HG02981 (cell line): ENCODE measurements at regions not wholly inside any gene's neighbourhood (a gene's known extent, or its start where the extent isn't known, plus 50 kb on each side); places are given as distances from the start of the nearest gene placed in this dataset.

Experiments used
- ATAC-seq: cut with Tn5 transposase; IDR thresholded peaks from one replicate; pipeline ENCODE4 v1.9.1; 2021; ENCODE audit warnings: mild to moderate bottlenecking, moderate library complexity; ENCODE audit not compliant: unreplicated experiment

DNA sequence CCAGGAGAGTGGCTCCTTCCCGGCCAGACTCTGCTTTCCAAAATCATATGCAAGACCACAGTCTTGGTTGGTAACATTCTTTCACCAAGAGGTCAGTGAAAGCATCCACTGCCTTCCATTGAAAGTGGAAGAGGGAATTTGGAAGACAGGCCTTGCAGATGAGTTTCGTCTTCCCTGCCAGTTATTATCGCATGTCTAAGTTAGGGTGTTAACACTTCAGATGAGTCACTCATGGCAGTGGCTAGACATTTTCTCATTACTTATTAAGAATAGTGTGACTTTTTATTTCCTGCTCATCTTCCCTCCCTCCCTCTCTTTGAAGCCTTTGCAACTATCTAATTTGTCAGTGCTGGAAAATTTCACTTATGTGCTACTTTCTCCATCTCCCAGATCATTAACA is 102.9 kb upstream of the EPB41L3 start:
- ATAC-seq = no peak

- ATAC-seq = no peak
Observed at GRCh38 chr18:5643288-5643687, 99.5 kb upstream of the EPB41L3 start.

- no peak for ATAC-seq
Observed at GRCh38 chr18:5640939-5641338, 97.1 kb upstream of the EPB41L3 start.

GRCh38 chr18:5639131-5639530 is 95.3 kb upstream of the EPB41L3 start:
- no peak for ATAC-seq

DNA sequence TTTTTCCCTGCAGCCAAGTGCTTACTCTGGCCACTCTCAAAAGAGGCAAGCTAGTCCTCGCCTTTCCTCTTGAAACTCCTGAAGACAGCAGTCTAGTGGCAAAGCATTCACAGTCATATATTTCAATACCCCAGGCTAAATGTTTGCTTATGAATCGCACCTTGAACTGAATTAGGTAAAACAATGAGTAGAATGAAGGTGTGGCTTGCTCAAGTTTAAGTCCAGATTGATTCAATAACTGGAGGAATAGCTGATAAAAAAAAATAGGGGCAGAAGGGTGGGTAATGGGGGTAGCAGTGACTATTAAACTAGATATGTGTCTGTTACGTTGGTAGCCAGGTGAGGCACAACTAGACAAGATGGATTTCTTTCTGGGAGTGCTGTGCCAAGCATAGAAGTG is 88.2 kb upstream of the EPB41L3 start:
- ATAC-seq = no peak

- ATAC-seq = no peak
Observed at GRCh38 chr18:5630900-5631413, 87.2 kb upstream of the EPB41L3 start.

DNA sequence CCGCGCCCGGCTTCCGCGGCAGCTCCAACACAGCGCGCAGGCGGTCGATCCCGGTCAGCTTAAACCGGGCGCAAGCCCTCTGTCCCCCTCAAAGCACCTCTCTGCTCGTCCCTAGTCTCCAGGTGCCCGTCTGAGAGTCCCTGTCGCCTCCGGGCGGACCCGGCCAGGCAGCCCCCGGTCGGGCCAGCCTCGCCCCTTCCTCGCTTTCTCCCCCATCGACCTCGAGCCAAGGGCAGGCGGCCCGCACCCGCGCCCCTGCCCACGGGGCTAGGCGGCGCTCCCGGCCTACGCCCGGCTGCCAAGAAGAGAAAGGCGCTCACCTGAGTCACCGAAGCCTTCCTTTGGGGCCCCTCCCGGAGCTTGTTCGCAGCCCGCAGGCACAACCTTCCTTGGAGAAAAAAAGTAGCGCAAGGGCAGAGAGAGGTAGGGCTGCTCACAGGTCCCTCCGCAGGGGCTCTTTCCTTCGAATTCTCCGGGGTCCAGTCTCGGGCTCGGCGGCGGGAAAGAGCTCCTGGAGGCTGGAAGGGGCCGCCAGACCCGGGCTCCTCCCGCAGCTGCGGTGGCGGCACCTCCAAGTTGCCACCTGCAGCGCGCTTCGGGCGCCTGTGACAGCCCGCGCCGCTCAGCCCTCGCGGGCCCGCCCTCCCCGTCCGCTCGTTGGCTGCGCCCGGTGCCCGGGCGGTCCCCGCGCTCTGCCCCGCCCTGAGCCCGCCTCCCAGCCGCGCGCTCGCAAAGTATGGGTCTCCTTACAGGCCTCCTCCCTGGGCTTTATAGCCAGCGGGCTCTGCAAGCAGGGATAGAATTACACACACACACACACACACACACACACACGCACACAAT is 86.5 kb upstream of the EPB41L3 start:
- ATAC-seq = peak; percentile 70

DNA sequence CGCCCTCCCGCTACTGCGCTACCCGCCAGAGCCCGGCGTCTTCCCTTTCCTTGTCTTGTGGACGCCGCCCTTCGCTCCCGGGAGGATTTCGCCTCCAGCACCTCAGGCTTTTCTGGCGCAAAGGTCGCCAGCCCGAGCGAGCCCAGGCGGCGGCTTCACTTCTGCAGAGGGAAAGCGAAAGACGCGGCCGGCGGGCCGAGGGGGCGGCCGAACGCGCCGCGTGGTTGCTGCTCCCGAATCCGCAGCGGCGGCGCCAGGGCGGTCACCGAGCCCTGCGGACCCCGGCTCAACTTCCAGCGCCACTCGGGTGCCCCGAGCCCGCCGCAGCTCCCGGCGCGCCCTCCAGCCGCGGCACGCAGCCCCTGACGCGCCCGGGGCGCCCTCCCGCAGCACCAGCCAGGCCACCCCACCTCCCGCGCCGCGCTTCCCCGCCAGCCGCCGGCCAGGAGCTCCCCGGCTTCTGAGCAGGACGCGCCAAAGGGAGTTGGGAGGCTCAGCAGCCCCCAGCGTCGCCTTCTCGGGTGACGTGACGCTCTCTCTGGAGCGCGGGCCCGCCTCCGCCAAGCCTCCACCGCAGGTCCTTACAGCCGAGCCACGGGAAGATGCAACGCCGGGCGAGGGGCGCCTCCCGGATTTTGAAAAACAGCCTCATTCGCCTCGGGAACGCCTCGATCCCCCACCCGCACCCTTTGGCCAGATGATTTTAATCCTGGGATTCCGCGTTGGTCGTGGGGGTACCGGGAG is 84.9 kb upstream of the EPB41L3 start:
- no peak for ATAC-seq

- ATAC-seq = no peak
Observed at GRCh38 chr18:5627776-5628511, 84.1 kb upstream of the EPB41L3 start.

DNA sequence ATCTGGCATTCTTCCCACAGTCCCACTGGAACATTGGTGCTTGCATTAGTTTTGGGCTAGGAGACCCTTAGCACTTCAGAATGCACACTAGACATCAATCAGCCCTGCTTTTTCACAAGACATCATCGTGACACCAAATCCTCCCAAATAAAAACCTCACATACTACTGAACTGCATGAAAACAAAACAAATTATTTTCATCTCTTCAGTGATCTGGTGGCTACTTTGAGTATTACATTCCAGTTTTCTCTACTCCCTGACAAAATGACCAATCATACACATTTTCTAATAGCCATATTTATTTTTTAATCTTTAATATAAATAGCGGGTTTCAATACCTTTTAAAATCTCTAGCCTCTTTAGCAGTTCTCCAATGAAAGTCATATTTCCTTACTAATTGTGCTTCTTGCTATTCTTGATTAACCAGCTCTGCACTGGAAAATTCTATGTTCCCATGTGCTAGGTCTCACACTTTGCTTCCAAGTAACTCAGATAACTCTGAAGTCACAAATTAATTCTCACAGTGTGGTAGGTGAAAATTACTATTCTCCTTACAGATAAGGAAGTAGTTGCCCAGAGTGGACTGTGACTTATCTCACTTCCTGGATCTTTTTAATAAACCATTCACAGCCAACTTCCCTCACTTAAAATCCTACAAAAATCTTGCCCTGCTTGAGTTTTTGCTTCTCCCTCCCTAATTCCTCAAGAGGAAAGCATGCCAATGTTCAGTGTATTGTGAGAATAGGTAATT is 82.5 kb upstream of the EPB41L3 start:
- no peak for ATAC-seq

DNA sequence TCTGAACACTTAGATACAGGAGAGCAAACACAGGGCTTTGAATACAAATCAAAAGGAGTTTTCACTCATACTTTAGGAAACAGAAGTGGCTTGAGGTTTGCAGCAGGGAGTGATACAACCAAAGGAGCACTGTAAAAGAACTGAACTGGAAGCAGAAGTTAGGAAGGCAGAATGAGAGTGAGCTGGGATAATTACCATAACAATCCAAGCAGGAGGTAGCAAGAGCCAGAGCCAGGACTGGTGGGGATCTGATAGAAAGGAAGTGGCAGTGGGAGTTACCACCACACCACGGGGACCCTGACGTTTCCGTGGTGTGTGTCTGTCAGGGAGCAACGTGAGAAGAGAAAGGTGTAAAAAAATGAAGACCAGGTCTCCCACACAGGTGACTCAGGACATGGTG is 81.3 kb upstream of the EPB41L3 start:
- no peak for ATAC-seq

DNA sequence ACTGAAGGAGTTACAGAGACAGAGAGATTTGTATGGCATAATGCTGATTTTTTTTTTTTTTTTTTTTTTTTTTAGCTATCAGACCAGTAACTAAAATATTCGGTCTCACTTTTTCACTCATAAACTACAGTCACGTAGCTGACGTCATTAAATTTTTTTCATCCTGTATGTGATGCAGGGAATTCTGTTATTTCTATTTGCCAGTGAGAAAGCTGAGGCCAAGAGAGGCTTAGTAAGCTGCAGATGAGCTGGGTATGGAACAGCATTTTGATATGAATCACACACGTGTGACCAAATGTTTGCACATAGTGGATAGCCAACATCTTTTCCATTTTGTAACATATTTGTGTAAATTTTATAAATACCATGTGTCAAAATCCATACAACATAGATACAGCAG is 79.1 kb upstream of the EPB41L3 start:
- ATAC-seq = no peak

DNA sequence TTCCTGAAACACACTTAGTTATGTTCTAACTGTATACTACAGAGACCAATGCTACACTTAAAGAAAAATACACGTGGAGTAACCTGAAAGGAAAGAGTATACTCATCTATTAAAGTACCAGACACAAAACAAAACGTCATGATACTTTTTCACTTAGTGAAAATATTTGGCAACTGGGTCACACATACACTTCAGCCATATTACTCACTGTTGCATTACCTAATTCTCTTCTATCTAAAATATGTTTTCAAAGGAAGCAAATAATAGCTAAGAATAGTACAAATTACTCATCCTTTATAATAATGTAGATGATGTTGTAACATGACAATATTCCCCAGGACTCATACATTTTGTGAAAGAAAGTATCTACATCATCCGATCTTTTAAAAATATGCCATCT is 76.5 kb upstream of the EPB41L3 start:
- ATAC-seq = no peak

GRCh38 chr18:5619376-5619775 is 75.6 kb upstream of the EPB41L3 start:
- ATAC-seq = no peak

GRCh38 chr18:5618047-5618688 is 74.4 kb upstream of the EPB41L3 start:
- ATAC-seq = no peak

DNA sequence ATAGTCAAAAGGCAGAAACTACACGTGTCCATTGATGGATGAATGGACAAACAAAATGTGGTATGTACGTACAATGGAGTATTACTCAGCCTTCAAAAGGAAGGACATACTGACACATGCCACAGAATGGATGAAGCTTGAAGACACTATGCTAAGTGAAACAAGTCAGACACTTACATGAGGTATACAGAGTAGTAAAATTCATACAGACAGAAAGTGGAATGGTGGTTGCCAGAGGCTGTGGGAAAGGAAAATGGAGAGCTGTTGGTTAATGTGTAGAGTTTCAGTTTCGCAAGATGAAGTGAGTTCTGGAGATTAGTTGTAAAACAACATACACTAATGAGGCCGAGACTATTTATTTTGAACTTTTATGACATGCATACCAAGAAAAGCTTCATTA is 67.4 kb upstream of the EPB41L3 start:
- no peak for ATAC-seq

DNA sequence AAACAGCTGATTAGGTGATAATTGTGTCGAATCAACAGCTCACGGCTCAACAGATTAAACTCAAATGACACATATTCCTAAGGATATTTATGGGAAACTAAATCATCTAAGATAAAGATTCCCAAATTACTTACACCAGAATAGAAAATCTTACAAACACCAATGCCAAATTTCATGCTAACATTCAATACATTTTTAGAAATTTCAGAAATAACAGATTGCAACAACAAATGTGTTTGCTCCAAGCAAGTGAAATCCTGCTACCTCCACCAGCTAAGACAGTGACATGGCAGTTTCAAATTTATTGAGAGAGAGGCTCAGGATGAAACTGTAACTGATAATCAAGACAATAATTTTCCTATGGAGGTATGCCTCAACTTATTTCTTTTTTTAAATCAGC is 65.0 kb upstream of the EPB41L3 start:
- no peak for ATAC-seq

DNA sequence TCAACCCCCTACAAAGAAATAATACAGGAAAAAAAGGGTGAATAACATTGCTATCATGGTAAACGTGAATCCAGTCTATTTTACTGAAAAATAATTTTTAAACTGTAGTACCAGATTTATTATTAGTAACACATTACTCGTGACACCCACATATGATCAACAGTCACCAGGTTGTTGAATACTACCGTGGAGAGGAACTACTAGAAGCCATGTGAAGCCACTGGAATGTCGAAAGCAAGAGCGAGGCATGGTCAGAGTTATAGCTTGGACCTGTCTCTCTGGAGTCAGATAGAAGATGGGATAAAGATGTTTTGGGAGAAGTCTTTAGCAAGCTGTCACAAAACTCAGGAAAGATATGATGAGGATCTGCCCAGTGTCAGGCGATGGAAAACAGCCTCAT is 63.2 kb upstream of the EPB41L3 start:
- no peak for ATAC-seq

GRCh38 chr18:5604778-5605177 is 61.0 kb upstream of the EPB41L3 start:
- no peak for ATAC-seq

DNA sequence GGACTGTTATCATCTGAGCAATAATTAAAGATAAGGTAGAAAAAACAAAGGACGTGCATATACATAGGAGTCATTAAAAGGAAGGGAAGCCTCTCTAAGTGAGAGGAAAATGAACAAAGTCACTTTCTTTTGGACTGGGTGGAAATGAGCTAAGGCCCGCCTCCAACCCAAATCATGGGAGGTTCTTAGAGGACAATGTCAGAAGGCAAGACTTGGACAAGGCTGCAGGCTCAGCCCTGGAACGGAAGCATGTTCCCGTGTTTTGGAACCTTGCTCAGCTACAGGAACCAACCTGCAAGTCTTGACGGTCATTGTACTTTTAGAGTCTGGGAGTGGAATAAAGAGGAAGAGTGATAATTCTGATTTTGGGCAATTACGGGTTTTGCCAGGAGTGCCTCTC is 59.4 kb upstream of the EPB41L3 start:
- no peak for ATAC-seq
